ENCODE measurements at regions not wholly inside any gene's neighbourhood (a gene's known extent, or its start where the extent isn't known, plus 50 kb on each side); places are given as distances from the start of the nearest gene placed in this dataset.

DNA sequence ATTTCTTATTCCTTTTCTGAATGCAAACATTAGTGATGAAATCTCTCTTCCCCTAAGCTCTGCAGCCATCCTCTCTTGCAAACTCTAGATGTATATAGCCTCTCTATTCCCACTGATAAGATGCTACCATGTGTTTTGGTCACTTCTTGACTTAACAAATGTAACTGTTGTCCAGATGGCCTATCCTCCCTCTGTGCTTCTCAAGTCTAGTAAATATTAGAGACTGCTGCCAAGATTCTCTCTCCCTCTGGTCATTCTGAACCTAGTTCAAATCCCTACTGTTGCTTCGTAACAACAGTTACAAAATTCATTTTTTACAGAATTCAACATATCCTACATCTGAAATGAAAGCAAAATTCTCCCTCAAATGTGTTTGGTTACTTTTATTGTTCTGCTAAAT lies 156.6 kb downstream of the TXNL1 start:
- no peak overlapping the region for H3K27ac ChIP-seq (ENCODE audit: low read depth, low read length)
- H3K4me2 ChIP-seq (ENCODE audit: insufficient read depth, low read length): no peak overlapping the region
- no peaks in the 10 kb centered on the region for H3K79me2 ChIP-seq (ENCODE audit: insufficient read depth, low read length)
- no peak overlapping the region for H2AFZ ChIP-seq (ENCODE audit: low read length)
- peaks cover 2% of the 10 kb centered on the region for H3K27me3 ChIP-seq (ENCODE audit: insufficient read depth, low read length)
- H3K4me1 ChIP-seq (ENCODE audit: insufficient read depth, low read length): no peaks in the 10 kb centered on the region
- no peaks in the 10 kb centered on the region for H3K9me3 ChIP-seq (ENCODE audit: low read depth, low read length)
- TF ChIP-seq, protein P1, sequence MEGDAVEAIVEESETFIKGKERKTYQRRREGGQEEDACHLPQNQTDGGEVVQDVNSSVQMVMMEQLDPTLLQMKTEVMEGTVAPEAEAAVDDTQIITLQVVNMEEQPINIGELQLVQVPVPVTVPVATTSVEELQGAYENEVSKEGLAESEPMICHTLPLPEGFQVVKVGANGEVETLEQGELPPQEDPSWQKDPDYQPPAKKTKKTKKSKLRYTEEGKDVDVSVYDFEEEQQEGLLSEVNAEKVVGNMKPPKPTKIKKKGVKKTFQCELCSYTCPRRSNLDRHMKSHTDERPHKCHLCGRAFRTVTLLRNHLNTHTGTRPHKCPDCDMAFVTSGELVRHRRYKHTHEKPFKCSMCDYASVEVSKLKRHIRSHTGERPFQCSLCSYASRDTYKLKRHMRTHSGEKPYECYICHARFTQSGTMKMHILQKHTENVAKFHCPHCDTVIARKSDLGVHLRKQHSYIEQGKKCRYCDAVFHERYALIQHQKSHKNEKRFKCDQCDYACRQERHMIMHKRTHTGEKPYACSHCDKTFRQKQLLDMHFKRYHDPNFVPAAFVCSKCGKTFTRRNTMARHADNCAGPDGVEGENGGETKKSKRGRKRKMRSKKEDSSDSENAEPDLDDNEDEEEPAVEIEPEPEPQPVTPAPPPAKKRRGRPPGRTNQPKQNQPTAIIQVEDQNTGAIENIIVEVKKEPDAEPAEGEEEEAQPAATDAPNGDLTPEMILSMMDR (IDR thresholded peaks at IDR 0.05; ENCODE audit: extremely low read depth, low read depth, low read length): no peak
- H4K20me1 ChIP-seq (ENCODE audit: insufficient read depth, low read length): no peaks in the 10 kb centered on the region
- no peak overlapping the region for H3K4me3 ChIP-seq (ENCODE audit: insufficient read depth, low read length)
- no peaks in the 10 kb centered on the region for H3K36me3 ChIP-seq (ENCODE audit: insufficient read depth, low read length)
- no peak for DNase-seq (ENCODE audit: insufficient read length, low spot score, missing footprints)

DNA sequence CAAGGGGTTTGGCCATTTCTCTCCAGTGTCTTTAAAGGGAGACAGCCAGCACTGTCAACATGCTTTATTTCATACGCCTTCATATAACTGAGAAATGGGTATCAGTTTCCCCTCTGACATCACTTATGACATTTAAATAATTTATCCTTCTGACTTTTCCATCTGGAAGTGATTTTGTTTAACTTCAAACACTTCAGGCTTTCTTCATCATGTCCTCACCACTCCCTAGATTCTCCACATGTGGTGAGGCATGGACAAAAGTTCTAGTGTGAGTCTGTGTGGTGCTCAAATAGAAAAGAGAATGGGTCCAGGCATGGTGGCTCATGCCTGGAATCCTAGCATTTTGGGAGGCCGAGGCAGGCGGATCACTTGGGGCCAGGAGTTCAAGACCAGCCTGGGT lies 158.6 kb downstream of the TXNL1 start:
- Histone ChIP-seq H3K9me3 (ENCODE audit: low read depth, low read length) (no peaks in the 10 kb centered on the region), H3K4me2 (ENCODE audit: insufficient read depth, low read length) (no peak overlapping the region), H4K20me1 (ENCODE audit: insufficient read depth, low read length) (no peaks in the 10 kb centered on the region), H3K4me3 (ENCODE audit: insufficient read depth, low read length) (no peak overlapping the region), H2AFZ (ENCODE audit: low read length) (no peak overlapping the region), H3K27ac (ENCODE audit: low read depth, low read length) (no peak overlapping the region), H3K79me2 (ENCODE audit: insufficient read depth, low read length) (no peaks in the 10 kb centered on the region), H3K4me1 (ENCODE audit: insufficient read depth, low read length) (no peaks in the 10 kb centered on the region), H3K27me3 (ENCODE audit: insufficient read depth, low read length) (peaks cover 2% of the 10 kb centered on the region), H3K36me3 (ENCODE audit: insufficient read depth, low read length) (no peaks in the 10 kb centered on the region)
- TF ChIP-seq, protein P1 (IDR thresholded peaks at IDR 0.05; ENCODE audit: extremely low read depth, low read depth, low read length): no peak
- no peak for DNase-seq (ENCODE audit: insufficient read length, low spot score, missing footprints)

DNA sequence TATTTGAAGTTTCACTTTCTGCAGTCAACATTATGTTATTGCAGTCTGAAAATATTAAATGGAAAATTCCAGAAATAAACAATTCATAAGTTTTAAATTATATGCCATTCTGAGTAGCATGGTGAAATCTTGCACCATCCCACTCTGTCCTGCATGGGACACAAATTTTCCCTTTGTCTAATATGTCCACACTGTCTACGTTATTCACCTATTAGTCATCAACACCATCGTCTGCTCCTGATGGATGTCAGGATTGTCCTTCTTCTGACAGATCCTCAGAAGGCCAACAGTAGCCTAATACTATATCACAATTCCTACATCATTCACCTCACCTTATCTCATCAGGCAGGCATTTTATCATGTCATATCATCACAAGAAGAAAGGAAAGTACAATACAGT lies 163.1 kb downstream of the TXNL1 start:
- TF ChIP-seq, protein P1 (IDR thresholded peaks at IDR 0.05; ENCODE audit: extremely low read depth, low read depth, low read length): no peak
- no peaks in the 10 kb centered on the region for H4K20me1 ChIP-seq (ENCODE audit: insufficient read depth, low read length)
- H3K27me3 ChIP-seq (ENCODE audit: insufficient read depth, low read length): no peaks in the 10 kb centered on the region
- no peak overlapping the region for H3K4me3 ChIP-seq (ENCODE audit: insufficient read depth, low read length)
- no peaks in the 10 kb centered on the region for H3K79me2 ChIP-seq (ENCODE audit: insufficient read depth, low read length)
- no peak overlapping the region for H3K4me2 ChIP-seq (ENCODE audit: insufficient read depth, low read length)
- H3K4me1 ChIP-seq (ENCODE audit: insufficient read depth, low read length): no peaks in the 10 kb centered on the region
- H3K27ac ChIP-seq (ENCODE audit: low read depth, low read length): no peak overlapping the region
- DNase-seq (ENCODE audit: insufficient read length, low spot score, missing footprints): no peak
- H3K9me3 ChIP-seq (ENCODE audit: low read depth, low read length): no peaks in the 10 kb centered on the region
- no peaks in the 10 kb centered on the region for H3K36me3 ChIP-seq (ENCODE audit: insufficient read depth, low read length)
- H2AFZ ChIP-seq (ENCODE audit: low read length): no peak overlapping the region

DNA sequence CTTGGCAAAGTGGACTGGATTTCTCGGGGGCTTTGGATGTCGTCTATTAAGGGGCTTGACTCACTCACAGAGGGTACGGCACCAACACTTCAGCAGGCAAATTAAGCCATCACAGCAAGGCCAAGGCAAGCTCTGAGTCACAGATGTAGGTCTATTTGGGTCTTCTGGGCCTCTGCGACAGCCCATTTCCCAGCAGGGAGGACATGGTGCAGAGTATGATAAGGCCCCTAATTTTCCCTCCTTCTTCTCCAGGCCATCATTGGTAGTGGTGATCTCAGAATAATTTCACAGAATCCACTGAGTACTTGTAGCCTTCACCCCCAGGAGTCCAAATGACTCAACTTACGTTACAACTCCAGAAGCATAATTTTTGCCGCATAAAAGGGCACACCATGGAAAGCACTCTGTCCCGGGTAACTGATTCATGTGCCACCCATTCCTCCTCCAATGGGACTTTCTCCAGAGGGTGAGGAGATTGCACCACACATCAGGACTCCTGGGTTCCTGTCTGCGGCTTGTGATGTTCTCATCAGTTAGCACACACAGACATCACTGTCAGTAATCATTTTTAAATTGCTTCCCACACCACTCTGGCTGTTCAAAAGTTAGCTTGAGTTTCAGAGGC lies 164.9 kb downstream of the TXNL1 start:
- no peak overlapping the region for H2AFZ ChIP-seq (ENCODE audit: low read length)
- H3K4me3 ChIP-seq (ENCODE audit: insufficient read depth, low read length): no peak overlapping the region
- no peak overlapping the region for H3K4me2 ChIP-seq (ENCODE audit: insufficient read depth, low read length)
- DNase-seq (ENCODE audit: insufficient read length, low spot score, missing footprints): no peak
- TF ChIP-seq, protein P1 (IDR thresholded peaks at IDR 0.05; ENCODE audit: extremely low read depth, low read depth, low read length): no peak
- H3K27me3 ChIP-seq (ENCODE audit: insufficient read depth, low read length): no peaks in the 10 kb centered on the region
- no peaks in the 10 kb centered on the region for H3K9me3 ChIP-seq (ENCODE audit: low read depth, low read length)
- H3K79me2 ChIP-seq (ENCODE audit: insufficient read depth, low read length): no peaks in the 10 kb centered on the region
- H4K20me1 ChIP-seq (ENCODE audit: insufficient read depth, low read length): no peaks in the 10 kb centered on the region
- no peaks in the 10 kb centered on the region for H3K36me3 ChIP-seq (ENCODE audit: insufficient read depth, low read length)
- H3K27ac ChIP-seq (ENCODE audit: low read depth, low read length): no peak overlapping the region
- H3K4me1 ChIP-seq (ENCODE audit: insufficient read depth, low read length): no peaks in the 10 kb centered on the region

Data from osteoblast (primary cell).